GM18507 (cell line): ENCODE measurements at regions not wholly inside any gene's neighbourhood (a gene's known extent, or its start where the extent isn't known, plus 50 kb on each side); places are given as distances from the start of the nearest gene placed in this dataset.
A peak's percentile ranks its signal among the peaks of the same experiment; 100 is the strongest.

Source experiments
- DNase-seq: peaks from one replicate; pipeline ENCODE4 v3.0.0; 2011; ENCODE audit warnings: low read depth; ENCODE audit not compliant: insufficient read length; ENCODE audit errors: extremely low spot score
- FAIRE-seq: peaks from 2 replicates; lab custom pipeline; 2011; peaks lifted over from hg19 to GRCh38; lab: Jason Lieb, UNC

GRCh38 chr4:140809676-140810075, 53.5 kb upstream of the TBC1D9 start:
- FAIRE-seq (no peak), DNase-seq (no peak)

GRCh38 chr4:140808256-140808655, 52.1 kb upstream of the TBC1D9 start:
- DNase-seq, result no peak
- no peak for FAIRE-seq

- FAIRE-seq, result peak; percentile 93
- no peak for DNase-seq
These were observed 51.5 kb upstream of the TBC1D9 start for GRCh38 chr4:140807491-140808252.

- DNase-seq (no peak), FAIRE-seq (peak; percentile 89)
These were observed 50.0 kb upstream of the TBC1D9 start for GRCh38 chr4:140806163-140806562.
